ENCODE measurements at regions not wholly inside any gene's neighbourhood (a gene's known extent, or its start where the extent isn't known, plus 50 kb on each side); places are given as distances from the start of the nearest gene placed in this dataset.
"Not testable (repeated sequence)": the region's sequence is repeated elsewhere in the genome, so short reads cannot be mapped to it uniquely, and the experiment has no call there.

GRCh38 chr4:40693946-40694345, 55.8 kb upstream of the NSUN7 start:
- Histone ChIP-seq H3K9ac (ENCODE audit: insufficient read depth, low read depth, low read length) (no peak overlapping the region), H3K4me3 (replicated peaks in 1 of 3; ENCODE audit: insufficient read depth in 1 of 3, low read depth in 2 of 3, low read length in 3 of 3) (no peak overlapping the region), H3K27me3 (ENCODE audit: control insufficient read depth in 1 of 2, insufficient read depth in 2 of 2, low read length in 2 of 2) (no peaks in the 10 kb centered on the region), H3K4me1 (ENCODE audit: insufficient read depth, low read length) (no peaks in the 10 kb centered on the region), H3K27ac (ENCODE audit: extremely low read length, insufficient read depth, low read length) (no peak overlapping the region), H2AFZ (ENCODE audit: low read length) (no peak overlapping the region), H4K20me1 (ENCODE audit: insufficient read depth, low read length) (no peaks in the 10 kb centered on the region), H3K36me3 (replicated peaks in 1 of 2; ENCODE audit: control insufficient read depth in 1 of 2, insufficient read depth in 2 of 2, low read length in 2 of 2) (no peaks in the 10 kb centered on the region), H3K4me2 (ENCODE audit: low read depth, low read length) (no peak overlapping the region), H3K9me3 (ENCODE audit: low read length) (no peaks in the 10 kb centered on the region), H3K79me2 (ENCODE audit: insufficient read depth, low read length) (no peaks in the 10 kb centered on the region)
- intact Hi-C loops (cut with micrococcal nuclease; ENCODE audit: unreplicated experiment) (no loop called here), in situ Hi-C loops (cut with HindIII; ENCODE audit: extremely low pct_ligation_motif_present, low pct_unique_long_range_greater_than_20kb) (no loop called here)
- POLR2A ChIA-PET = no interaction called here
- DNase-seq (ENCODE audit: low spot score) = no peak
- TF ChIP-seq ZNF441 (CRISPR knock-in tag; IDR thresholded peaks at IDR 0.05; ENCODE audit: borderline replicate concordance) (no peak), AHDC1 (CRISPR knock-in tag; IDR thresholded peaks at IDR 0.05; ENCODE audit: borderline replicate concordance) (no peak)
- FAIRE-seq = no peak
- CTCF ChIA-PET (ENCODE audit: low intra/inter-chr PET ratio, low total read pairs) = no interaction called here
- BruUV-seq (replicated peaks) = no TSS peak
- WGBS (ENCODE audit: low lambda C conversion rate) = 0% methylated on average over 1 of the region's 1 CpG
- ATAC-seq = no peak

GRCh38 chr4:40697476-40697875, 52.3 kb upstream of the NSUN7 start:
- intact Hi-C loops (cut with micrococcal nuclease; ENCODE audit: unreplicated experiment); H2AFZ ChIP-seq (ENCODE audit: low read length); H3K4me2 ChIP-seq (ENCODE audit: low read depth, low read length); H3K27me3 ChIP-seq (ENCODE audit: control insufficient read depth in 1 of 2, insufficient read depth in 2 of 2, low read length in 2 of 2); BruUV-seq (replicated peaks); in situ Hi-C loops (cut with HindIII; ENCODE audit: extremely low pct_ligation_motif_present, low pct_unique_long_range_greater_than_20kb); H3K4me1 ChIP-seq (ENCODE audit: insufficient read depth, low read length); POLR2A ChIA-PET; CTCF ChIA-PET (ENCODE audit: low intra/inter-chr PET ratio, low total read pairs); H3K27ac ChIP-seq (ENCODE audit: extremely low read length, insufficient read depth, low read length); H4K20me1 ChIP-seq (ENCODE audit: insufficient read depth, low read length); H3K9me3 ChIP-seq (ENCODE audit: low read length); H3K9ac ChIP-seq (ENCODE audit: insufficient read depth, low read depth, low read length); H3K36me3 ChIP-seq (replicated peaks in 1 of 2; ENCODE audit: control insufficient read depth in 1 of 2, insufficient read depth in 2 of 2, low read length in 2 of 2); DNase-seq (ENCODE audit: low spot score); H3K4me3 ChIP-seq (replicated peaks in 1 of 3; ENCODE audit: insufficient read depth in 1 of 3, low read depth in 2 of 3, low read length in 3 of 3); H3K79me2 ChIP-seq (ENCODE audit: insufficient read depth, low read length); ATAC-seq; FAIRE-seq: not testable (repeated sequence)
- 37% methylated on average over 6 of the region's 6 CpGs for WGBS (ENCODE audit: low lambda C conversion rate)
